GM12872 (cell line): ENCODE measurements at regions not wholly inside any gene's neighbourhood (a gene's known extent, or its start where the extent isn't known, plus 50 kb on each side); places are given as distances from the start of the nearest gene placed in this dataset.

Experiments used
- CTCF ChIP-seq: IDR thresholded peaks from 3 replicates; pipeline ENCODE4 v1.5.1; 2011; ENCODE audit warnings: low read depth, mild to moderate bottlenecking, low read length, moderate library complexity; ENCODE audit not compliant: insufficient read depth

GRCh38 chr1:164982545-164982944 lies 374.0 kb downstream of the LMX1A start:
- TF ChIP-seq CTCF, result no peak

DNA sequence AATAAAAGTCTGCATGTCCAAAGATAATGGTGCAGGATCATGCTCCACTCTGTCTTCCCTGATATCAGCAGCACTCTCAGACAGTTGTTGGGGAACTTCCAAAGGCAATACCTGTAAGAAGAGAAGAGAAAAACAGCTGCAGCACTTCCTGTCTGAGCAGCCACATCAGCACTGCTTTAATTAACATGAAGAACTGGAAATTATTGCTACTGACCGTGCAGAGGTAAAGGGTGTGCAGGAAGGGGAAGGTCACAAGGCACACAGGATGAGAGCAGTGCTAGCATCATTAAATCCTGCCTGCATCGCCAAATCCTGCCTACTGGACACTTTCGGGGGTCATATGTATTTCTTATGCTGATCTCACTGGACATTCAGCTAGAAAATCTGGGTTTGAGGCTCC lies 379.0 kb downstream of the LMX1A start:
- no peak for TF ChIP-seq CTCF

GRCh38 chr1:164971921-164972415 lies 384.5 kb downstream of the LMX1A start:
- TF ChIP-seq CTCF, result no peak

DNA sequence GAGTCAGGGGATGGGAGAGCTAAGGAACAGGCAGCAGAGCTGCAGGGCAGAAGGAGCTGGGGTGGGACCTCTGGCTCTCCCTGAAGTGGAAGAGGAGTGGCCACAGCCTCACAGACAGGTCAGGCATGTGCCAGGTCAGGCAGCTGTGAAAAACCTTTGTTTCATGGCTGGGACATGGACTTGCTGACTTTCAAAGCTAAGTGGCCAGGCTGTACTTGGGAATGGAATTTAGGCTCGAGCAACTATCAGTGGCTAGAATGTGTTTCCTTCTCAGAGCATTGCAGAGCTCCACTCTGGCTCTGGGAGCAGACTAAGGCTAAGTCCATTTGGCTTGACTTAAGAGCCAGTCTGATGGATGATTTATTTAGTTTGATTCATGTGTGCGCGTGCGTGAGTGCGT lies 385.1 kb downstream of the LMX1A start:
- TF ChIP-seq CTCF, result no peak

- no peak for TF ChIP-seq CTCF
Measured at GRCh38 chr1:164969253-164969652, 387.3 kb downstream of the LMX1A start.

GRCh38 chr1:164967300-164967699 lies 389.2 kb downstream of the LMX1A start:
- TF ChIP-seq CTCF, result no peak

DNA sequence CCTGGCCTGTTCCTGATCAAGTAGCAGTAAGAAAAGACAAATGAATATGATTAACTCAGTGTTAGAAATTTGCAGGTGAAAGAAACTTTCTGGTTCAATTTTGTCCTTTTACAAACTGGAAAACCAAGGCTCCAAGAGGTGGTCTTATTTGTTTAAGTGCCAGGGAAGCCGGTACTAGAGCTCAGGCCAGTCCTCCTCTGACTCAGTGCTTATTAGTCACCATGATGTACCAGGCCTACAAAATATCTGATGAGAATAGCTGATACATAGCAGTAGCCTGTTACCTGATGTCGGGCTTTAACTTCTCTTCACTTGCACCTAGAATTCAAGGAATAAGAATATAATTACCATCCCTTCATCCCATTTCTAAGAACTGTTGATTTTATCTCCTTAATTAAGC lies 394.8 kb downstream of the LMX1A start:
- TF ChIP-seq CTCF, result no peak
